Keratinocyte (primary cell): ENCODE measurements at regions not wholly inside any gene's neighbourhood (a gene's known extent, or its start where the extent isn't known, plus 50 kb on each side); places are given as distances from the start of the nearest gene placed in this dataset.

ENCODE experiments used
- DNase-seq: peaks from one replicate; pipeline ENCODE4 v3.0.0-alpha.2; 2011; ENCODE audit warnings: low read depth, missing footprints, low spot score
- FAIRE-seq: peaks from 2 replicates; lab custom pipeline; 2011; peaks lifted over from hg19 to GRCh38; lab: Jason Lieb, UNC
- H2AFZ ChIP-seq: 2 replicates; pipeline ENCODE4 v1.6.0; 2012; ENCODE audit warnings: low read length, control low read depth, inconsistent platforms; ENCODE audit not compliant: control insufficient read depth
- H3K27ac ChIP-seq: 2 replicates; pipeline ENCODE4 v1.5.1; 2011; ENCODE audit warnings: low read length; ENCODE audit not compliant: control insufficient read depth, insufficient read depth
- H3K27me3 ChIP-seq: 3 replicates; pipeline ENCODE4 v1.6.0; 2011; ENCODE audit warnings: low read length; ENCODE audit not compliant: control insufficient read depth, insufficient read depth; ENCODE audit errors: extremely low read depth
- H3K36me3 ChIP-seq, 2 experiments: 2 replicates in 1 of 2; 3 replicates in 1 of 2; pipeline ENCODE4 v1.5.1; 2011; ENCODE audit warnings: low read length in 2 of 2, mild to moderate bottlenecking in 1 of 2; ENCODE audit not compliant: control insufficient read depth in 2 of 2, insufficient read depth in 2 of 2; ENCODE audit errors: extremely low read depth in 1 of 2
- H3K4me1 ChIP-seq: 3 replicates; pipeline ENCODE4 v1.5.1; 2011; ENCODE audit warnings: low read length; ENCODE audit not compliant: control insufficient read depth, insufficient read depth; ENCODE audit errors: extremely low read depth
- H3K4me2 ChIP-seq: 3 replicates; pipeline ENCODE4 v1.6.0; 2011; ENCODE audit warnings: low read depth, low read length; ENCODE audit not compliant: control insufficient read depth, insufficient read depth; ENCODE audit errors: extremely low read depth
- H3K4me3 ChIP-seq, 3 experiments: fragments of 200-600 bp in 1 of 3; sonication (generic) in 1 of 3; 2 replicates in 2 of 3; 3 replicates in 1 of 3; pipeline ENCODE4 v1.5.1; 2011 to 2016; ENCODE audit warnings: low read length in 3 of 3, mild to moderate bottlenecking in 3 of 3, control low read depth in 2 of 3, inconsistent platforms in 1 of 3, low read depth in 1 of 3, mixed read lengths in 1 of 3, mixed run types in 1 of 3, moderate library complexity in 1 of 3; ENCODE audit not compliant: control insufficient read depth in 2 of 3, insufficient read depth in 2 of 3; ENCODE audit errors: extremely low read depth in 1 of 3
- H3K79me2 ChIP-seq: 2 replicates; pipeline ENCODE4 v1.6.0; 2012; ENCODE audit warnings: low read length; ENCODE audit not compliant: control insufficient read depth, insufficient read depth
- H3K9ac ChIP-seq: 3 replicates; pipeline ENCODE4 v1.6.0; 2011; ENCODE audit warnings: low read length; ENCODE audit not compliant: control insufficient read depth, insufficient read depth; ENCODE audit errors: extremely low read depth
- H3K9me1 ChIP-seq: 3 replicates; pipeline ENCODE4 v1.6.0; 2011; ENCODE audit warnings: low read length; ENCODE audit not compliant: control insufficient read depth, insufficient read depth; ENCODE audit errors: extremely low read depth
- H3K9me3 ChIP-seq: 2 replicates; pipeline ENCODE4 v1.5.1; 2012; ENCODE audit warnings: low read depth, low read length; ENCODE audit not compliant: control insufficient read depth
- H4K20me1 ChIP-seq: 3 replicates; pipeline ENCODE4 v1.6.0; 2011; ENCODE audit warnings: low read length; ENCODE audit not compliant: control insufficient read depth, insufficient read depth; ENCODE audit errors: extremely low read depth
- CTCF ChIP-seq, 3 experiments: IDR thresholded peaks in 1 of 3; conservative IDR thresholded peaks in 1 of 3; optimal IDR thresholded peaks in 1 of 3; 2 replicates in 2 of 3; 3 replicates in 1 of 3; pipeline versions ENCODE3 to v1.5.1; 2011; ENCODE audit warnings: low read length in 3 of 3, mild to moderate bottlenecking in 3 of 3, moderate library complexity in 2 of 3, control low read depth in 1 of 3, inconsistent platforms in 1 of 3; ENCODE audit not compliant: insufficient read depth in 2 of 3; ENCODE audit errors: extremely low read depth in 1 of 3
- EZH2 ChIP-seq: IDR thresholded peaks from one replicate; pipeline ENCODE4 v1.6.1; 2012; ENCODE audit warnings: inconsistent platforms, mild to moderate bottlenecking, low read length, moderate library complexity
- dilution Hi-C: fragments of 300-500 bp; cut with MboI; formaldehyde crosslinking; loops from one replicate; pipeline ENCODE4 v1.7.0; 2020; ENCODE audit warnings: low sequenced_read_pairs; ENCODE audit not compliant: extremely low pct_ligation_motif_present

- H3K27me3 ChIP-seq, result no peaks in the 10 kb centered on the region
- no peak overlapping the region for H2AFZ ChIP-seq
- H3K27ac ChIP-seq, result no peak overlapping the region
- no peaks in the 10 kb centered on the region for H3K4me1 ChIP-seq
- DNase-seq (no peak), FAIRE-seq (no peak)
- no peaks in the 10 kb centered on the region for H3K36me3 ChIP-seq
- no peaks in the 10 kb centered on the region for H3K9me3 ChIP-seq
- no peak overlapping the region for H3K9ac ChIP-seq
- no peaks in the 10 kb centered on the region for H4K20me1 ChIP-seq
- dilution Hi-C loops, result no loop called here
- TF ChIP-seq EZH2 (no peak), CTCF (optimal IDR thresholded peaks at IDR 0.05 in 1 of 3, IDR thresholded peaks at IDR 0.05 in 1 of 3, conservative IDR thresholded peaks at IDR 0.05 in 1 of 3; ENCODE audit: extremely low read depth in 1 of 3, insufficient read depth in 2 of 3, low read length in 3 of 3) (no peak)
- no peaks in the 10 kb centered on the region for H3K79me2 ChIP-seq
- no peak overlapping the region for H3K4me3 ChIP-seq
- H3K9me1 ChIP-seq, result no peaks in the 10 kb centered on the region
- H3K4me2 ChIP-seq, result no peak overlapping the region
These were observed 145.8 kb upstream of the SFRP2 start for GRCh38 chr4:153934688-153935017.

- dilution Hi-C loops, result no loop called here
- no peaks in the 10 kb centered on the region for H3K79me2 ChIP-seq
- H3K9me3 ChIP-seq, result no peaks in the 10 kb centered on the region
- H3K9ac ChIP-seq, result no peak overlapping the region
- H2AFZ ChIP-seq, result no peak overlapping the region
- no peaks in the 10 kb centered on the region for H3K9me1 ChIP-seq
- no peaks in the 10 kb centered on the region for H3K36me3 ChIP-seq
- no peak overlapping the region for H3K4me2 ChIP-seq
- no peaks in the 10 kb centered on the region for H3K27me3 ChIP-seq
- FAIRE-seq (no peak), DNase-seq (no peak)
- no peaks in the 10 kb centered on the region for H3K4me1 ChIP-seq
- TF ChIP-seq EZH2, result no peak
- TF ChIP-seq CTCF (optimal IDR thresholded peaks at IDR 0.05 in 1 of 3, IDR thresholded peaks at IDR 0.05 in 1 of 3, conservative IDR thresholded peaks at IDR 0.05 in 1 of 3; ENCODE audit: extremely low read depth in 1 of 3, insufficient read depth in 2 of 3, low read length in 3 of 3), result no peak
- H3K27ac ChIP-seq, result no peak overlapping the region
- no peak overlapping the region for H3K4me3 ChIP-seq
- no peaks in the 10 kb centered on the region for H4K20me1 ChIP-seq
These were observed 145.2 kb upstream of the SFRP2 start for GRCh38 chr4:153933915-153934687.
